Left ventricle myocardium superior (tissue), 1 donor: ENCODE measurements at regions not wholly inside any gene's neighbourhood (a gene's known extent, or its start where the extent isn't known, plus 50 kb on each side); places are given as distances from the start of the nearest gene placed in this dataset.

ENCODE experiments used
- ATAC-seq: fragments of 200-7000 bp; cut with Tn5 transposase; one replicate; pipeline ENCODE4 v1.9.1; 2020; ENCODE audit warnings: mild to moderate bottlenecking, moderate library complexity
- DNase-seq: peaks from one replicate; pipeline ENCODE4 v3.0.0-alpha.2; 2020
- intact Hi-C: fragments of 100-400 bp; cut with micrococcal nuclease; formaldehyde crosslinking; loops from one replicate; pipeline ENCODE4 v1.11.0; 2022
- donor health status: DM: no; HTN: yes; CAD: no; lungs with severe emphysema.

DNA sequence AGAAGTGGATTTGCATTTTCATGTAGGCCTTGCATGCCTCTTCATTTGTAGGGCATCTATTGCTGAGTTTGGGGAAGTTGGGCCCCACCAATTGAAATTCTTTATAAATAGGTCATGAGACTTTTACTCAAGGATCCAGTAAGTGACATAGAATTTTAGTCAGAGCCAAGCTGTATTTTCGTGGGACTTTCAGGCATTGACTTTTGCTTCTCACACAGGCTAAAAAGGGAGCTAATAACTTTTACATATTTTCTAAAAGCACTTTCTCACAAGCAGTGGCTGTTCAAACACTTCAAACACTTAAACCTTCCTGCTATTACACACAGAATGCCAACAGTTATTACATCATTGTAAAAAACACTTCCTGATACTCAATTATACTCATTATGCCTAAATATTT, 260.5 kb downstream of the MSRB3 start:
- DNase-seq (no peak), ATAC-seq (no peak)
- intact Hi-C loops: no loop called here

GRCh38 chr12:65540140-65540539, 261.7 kb downstream of the MSRB3 start:
- no peak for DNase-seq
- intact Hi-C loops: no loop called here
- no peak for ATAC-seq

DNA sequence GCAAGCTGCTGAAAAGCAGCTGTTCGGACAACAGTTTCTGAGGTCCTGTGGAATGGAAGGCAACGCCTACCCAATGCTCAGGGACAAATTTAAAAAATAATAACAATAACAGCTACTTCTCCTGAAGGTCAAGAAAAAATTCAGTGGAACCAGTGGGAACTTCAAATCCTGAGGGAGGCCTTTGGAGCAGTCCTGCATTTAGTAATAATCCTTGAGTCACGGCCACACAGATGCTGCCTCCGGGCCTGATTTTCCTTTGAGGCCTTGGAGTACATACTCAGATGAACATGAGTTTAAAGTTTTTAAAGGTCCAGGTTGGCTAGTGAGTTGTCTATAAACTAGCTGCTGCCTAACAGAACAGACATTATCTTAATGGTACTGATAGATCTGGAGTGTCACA, 268.0 kb downstream of the MSRB3 start:
- ATAC-seq (peak; percentile 72), DNase-seq (no peak)
- intact Hi-C loops: no loop called here

- ATAC-seq: peak; percentile 99
These were observed 267.4 kb upstream of the HMGA2 start for GRCh38 chr12:65556676-65557437.

DNA sequence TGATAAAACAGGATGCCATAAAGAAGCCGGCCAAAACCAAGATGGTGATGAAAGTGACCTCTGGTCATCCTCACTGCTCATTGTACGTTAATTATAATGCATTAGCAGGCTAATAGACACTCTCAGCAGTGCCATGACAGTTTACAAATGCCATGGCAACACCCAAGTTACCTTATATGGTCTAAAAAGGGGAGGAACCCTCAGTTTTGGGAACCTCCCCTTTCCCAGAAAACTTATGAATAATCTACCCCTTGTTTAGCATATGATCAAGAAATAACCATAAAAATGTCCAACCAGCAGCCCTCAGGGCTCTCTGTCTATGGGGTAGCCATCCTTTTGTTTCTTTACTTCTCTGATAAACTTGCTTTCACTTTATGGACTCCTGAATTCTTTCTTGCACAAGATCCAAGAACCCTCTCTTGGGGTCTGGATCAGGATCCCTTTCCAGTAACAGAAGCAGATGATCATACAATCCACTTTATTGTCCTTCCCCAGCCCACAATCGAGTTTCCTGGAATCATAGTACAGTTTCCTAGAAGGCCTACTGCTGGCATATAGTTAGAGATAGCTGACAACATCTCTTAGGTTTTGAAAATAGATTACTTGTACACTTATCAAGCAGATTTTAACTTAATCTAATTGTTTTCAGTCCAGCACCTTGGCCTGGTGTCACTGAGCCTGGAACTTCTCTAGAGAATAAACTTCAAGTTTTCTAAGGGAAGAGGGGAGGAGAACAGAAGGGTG, 266.7 kb upstream of the HMGA2 start:
- intact Hi-C loops: loop anchor here (5.0 kb wide), 1 partner anchor 530 kb away; no protein-coding TSS in a partner anchor
- DNase-seq (no peak), ATAC-seq (no peak)

More at GRCh38 chr12:65556676-65557437, 267.4 kb upstream of the HMGA2 start:
- intact Hi-C loops: loop anchor here (5.0 kb wide), 1 partner anchor 530 kb away; no protein-coding TSS in a partner anchor
- DNase-seq: peak; percentile 89

DNA sequence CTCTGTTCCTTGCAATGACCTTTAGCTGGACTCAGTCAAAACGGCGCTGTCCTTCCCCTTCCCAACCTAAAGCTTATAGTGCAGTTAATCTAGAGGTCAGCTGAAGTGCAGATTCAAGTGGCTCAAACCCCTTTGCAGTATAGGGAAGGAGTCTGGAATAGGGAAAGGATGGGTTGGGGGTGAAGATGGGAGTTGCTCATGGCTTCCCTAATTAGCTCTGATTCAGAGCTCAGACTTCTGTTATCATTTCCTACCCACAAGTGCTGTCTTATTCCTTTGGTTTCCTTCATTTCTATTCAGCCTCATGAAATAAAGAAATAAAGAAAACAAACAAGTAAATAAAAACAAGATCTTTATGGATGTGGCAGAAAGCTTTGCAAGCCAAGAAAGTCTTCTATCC, 264.0 kb upstream of the HMGA2 start:
- ATAC-seq (no peak), DNase-seq (no peak)
- intact Hi-C loops: loop anchor here (10.0 kb wide), 1 partner anchor 115 kb away; no protein-coding TSS in a partner anchor

DNA sequence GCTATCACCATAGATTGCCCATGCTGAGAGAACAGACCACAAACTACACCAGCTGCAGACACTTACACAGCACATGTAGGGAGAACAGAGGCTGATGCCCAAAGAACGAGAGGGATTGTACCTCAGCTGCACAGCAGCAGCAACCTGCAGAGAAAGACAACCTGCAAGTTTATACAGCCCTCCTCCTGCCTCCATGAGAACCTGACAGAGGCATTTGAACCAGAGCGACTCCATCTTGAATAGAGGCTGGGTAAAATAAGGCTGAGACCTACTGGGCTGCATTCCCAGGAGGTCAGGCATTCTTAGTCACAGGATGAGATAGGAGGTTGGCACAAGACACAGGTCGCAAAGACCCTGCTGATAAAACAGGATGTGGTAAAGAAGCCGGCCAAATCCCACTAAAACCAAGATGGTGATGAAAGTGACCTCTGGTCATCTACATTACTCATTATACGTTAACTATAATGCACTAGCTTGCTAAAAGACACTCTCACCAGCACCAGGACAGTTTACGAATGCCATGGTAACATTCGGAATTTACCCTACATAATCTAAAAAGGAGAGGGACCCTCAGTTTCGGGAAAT, 262.4 kb upstream of the HMGA2 start:
- intact Hi-C loops: loop anchor here (10.0 kb wide), 1 partner anchor 113 kb away; no protein-coding TSS in a partner anchor
- no peak for ATAC-seq
- no peak for DNase-seq

DNA sequence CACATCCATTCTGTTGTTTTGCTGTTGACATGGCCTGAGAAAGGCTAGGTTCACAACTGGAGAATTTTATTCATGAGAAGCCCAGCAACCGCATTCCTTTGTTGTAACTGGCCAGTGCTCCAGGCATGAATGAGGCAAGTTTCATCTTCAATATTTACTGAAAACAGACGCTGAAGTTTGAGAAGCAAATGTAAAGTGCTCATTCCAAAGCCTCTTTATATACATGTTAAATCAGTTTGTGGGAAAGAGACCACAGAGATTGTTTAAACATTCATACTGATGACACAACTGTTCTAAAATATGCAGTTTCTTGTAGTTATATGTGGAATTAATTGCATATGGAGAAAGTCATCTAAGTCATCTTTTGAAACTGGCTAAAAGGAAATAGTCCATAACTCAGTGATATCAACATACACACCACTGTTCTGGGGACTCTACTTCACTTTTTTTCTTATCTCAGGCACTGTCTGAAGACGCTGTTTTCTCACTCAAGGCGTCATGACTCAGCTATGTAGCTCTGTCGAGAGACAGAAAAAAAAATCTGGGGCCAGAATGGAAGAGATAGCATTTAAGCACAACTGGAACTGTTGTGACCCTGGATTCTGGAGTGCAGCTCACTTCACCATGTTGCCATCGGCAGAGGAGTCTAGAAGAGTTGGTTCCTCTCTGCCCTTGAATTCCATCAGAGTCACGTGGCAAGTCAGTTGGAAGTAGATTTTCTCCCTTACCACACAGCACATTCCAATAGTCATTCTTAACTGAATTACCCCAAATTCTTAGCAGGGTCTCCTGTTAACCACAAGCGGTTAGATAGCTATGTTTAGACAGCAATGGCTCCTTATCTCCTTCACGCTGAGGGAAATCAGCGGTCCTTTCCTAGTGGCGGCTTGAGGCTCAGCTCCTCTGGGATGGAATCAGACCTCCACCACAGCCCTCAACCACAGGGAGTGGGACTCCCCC, 258.4 kb upstream of the HMGA2 start:
- DNase-seq: no peak
- ATAC-seq: peak; percentile 56
- intact Hi-C loops: loop anchor here (10.0 kb wide), 1 partner anchor 109 kb away; no protein-coding TSS in a partner anchor

DNA sequence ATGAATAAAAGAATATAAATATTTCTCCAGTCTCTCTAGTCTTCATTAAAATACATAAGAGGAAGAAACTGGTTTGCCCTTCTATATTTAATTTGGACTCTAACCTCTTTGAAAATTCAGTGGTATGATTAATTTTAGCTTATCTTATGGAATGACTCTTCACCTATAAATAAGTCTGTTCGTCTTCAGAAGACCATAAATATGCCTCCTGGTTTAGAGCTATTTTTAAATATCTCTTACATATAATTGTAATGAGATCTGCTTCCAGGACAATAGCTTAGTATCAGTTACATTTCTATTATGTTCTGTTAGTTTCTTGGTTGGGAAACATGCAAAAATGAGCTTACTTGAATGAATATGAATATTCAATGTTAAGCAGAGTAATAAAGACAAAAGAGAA, 257.5 kb upstream of the HMGA2 start:
- ATAC-seq: peak; percentile 76
- intact Hi-C loops: loop anchor here (10.0 kb wide), 1 partner anchor 108 kb away; no protein-coding TSS in a partner anchor

GRCh38 chr12:65567820-65568219, 256.5 kb upstream of the HMGA2 start:
- intact Hi-C loops: loop anchor here (10.0 kb wide), 1 partner anchor 107 kb away; no protein-coding TSS in a partner anchor
- ATAC-seq: peak; percentile 50

More for the DNA sequence above, 257.5 kb upstream of the HMGA2 start:
- DNase-seq: no peak

GRCh38 chr12:65568517-65568916, 255.8 kb upstream of the HMGA2 start:
- DNase-seq (no peak), ATAC-seq (no peak)
- intact Hi-C loops: loop anchor here (10.0 kb wide), 1 partner anchor 106 kb away; no protein-coding TSS in a partner anchor

More at GRCh38 chr12:65567820-65568219, 256.5 kb upstream of the HMGA2 start:
- no peak for DNase-seq

GRCh38 chr12:65570451-65571130, 253.7 kb upstream of the HMGA2 start:
- intact Hi-C loops: no loop called here
- ATAC-seq (no peak), DNase-seq (no peak)

DNA sequence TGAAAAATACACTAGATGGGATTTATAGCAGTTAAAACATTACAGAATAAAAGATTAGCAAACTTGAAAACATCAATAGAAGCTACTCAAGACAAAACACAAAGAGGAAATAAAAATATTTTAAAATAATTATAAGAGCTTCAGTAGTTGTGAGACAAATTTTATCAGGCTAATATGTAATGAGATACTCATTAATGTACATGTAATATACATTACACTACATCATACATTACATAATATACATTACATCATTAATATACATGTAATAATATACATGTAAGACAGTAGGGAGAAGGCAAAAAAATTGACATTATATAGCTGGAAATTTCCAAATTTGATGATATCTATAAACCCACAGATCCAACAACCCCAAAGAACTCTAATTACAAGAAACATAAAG, 249.4 kb upstream of the HMGA2 start:
- no peak for ATAC-seq
- intact Hi-C loops: no loop called here
- no peak for DNase-seq

- intact Hi-C loops: no loop called here
- no peak for ATAC-seq
- DNase-seq: no peak
These were observed 240.3 kb upstream of the HMGA2 start for GRCh38 chr12:65584016-65584415.

DNA sequence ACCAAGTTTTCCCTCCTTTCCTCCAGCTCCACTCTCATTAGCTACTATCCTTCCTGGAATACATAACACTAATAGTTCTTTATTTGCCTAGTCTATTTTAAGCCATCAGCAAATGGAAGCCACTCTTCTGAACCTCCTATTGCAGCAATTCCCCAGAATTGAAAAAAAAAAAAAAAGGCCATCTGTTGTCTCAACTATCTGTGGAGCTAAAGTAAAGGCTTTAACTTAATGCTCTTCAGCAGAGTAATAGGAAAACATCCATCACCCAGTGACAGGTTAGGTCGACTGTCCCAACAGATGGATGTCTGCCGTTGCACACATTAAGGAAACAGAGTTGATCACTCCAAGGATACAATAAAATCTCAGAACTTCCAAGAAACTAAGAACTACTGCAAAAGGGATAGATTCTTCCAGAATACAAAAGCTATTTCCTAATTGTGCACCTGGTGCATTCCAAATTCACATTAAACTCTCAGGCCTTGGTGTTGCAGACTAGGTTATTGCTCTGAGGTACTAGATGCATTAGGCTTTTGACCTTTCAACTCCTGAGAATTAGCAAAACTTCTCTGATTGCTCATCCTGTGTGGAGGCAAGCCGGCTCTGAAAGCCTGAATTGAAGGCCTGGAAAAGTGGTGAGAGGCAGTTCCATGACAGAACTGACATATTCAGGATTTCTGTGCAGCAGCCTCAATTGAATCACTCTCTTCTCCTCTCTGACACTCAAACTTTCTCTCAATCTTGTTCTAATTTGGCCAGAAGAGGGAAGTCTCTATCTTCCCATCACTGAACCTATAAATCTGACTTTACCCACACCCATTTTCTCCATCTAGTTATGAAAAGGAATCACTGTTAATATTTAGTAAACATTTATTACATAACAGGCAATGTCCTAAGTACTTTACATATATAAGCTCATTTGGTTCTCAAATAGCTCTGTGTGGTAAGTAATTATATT, 238.4 kb upstream of the HMGA2 start:
- intact Hi-C loops: no loop called here
- no peak for ATAC-seq
- DNase-seq: no peak

GRCh38 chr12:65586796-65587195, 237.5 kb upstream of the HMGA2 start:
- no peak for DNase-seq
- ATAC-seq: no peak
- intact Hi-C loops: no loop called here

- intact Hi-C loops: no loop called here
- ATAC-seq (no peak), DNase-seq (no peak)
These were observed 234.0 kb upstream of the HMGA2 start for GRCh38 chr12:65590318-65590717.
